Breast epithelium (tissue), 4 donors: ENCODE measurements at regions not wholly inside any gene's neighbourhood (a gene's known extent, or its start where the extent isn't known, plus 50 kb on each side); places are given as distances from the start of the nearest gene placed in this dataset.

Source experiments
- DNase-seq, 2 donors: peaks; one replicate each; pipeline ENCODE4 v3.0.0-alpha.2; 2019; ENCODE audit warnings: low spot score in 2 of 2
- H3K27ac ChIP-seq, 2 donors: fragments of 200-600 bp; sonication (generic) in 1 of 2; one replicate each; pipeline ENCODE4 v1.5.1; 2016 to 2019; ENCODE audit warnings: mild to moderate bottlenecking in 1 of 2
- H3K27me3 ChIP-seq, 2 donors: fragments of 200-600 bp; sonication (generic) in 1 of 2; one replicate each; pipeline versions ENCODE4 v1.5.1 to v1.6.0; 2017 to 2019; ENCODE audit warnings: control low read depth in 1 of 2, mild to moderate bottlenecking in 1 of 2
- H3K36me3 ChIP-seq: fragments of 200-600 bp; one replicate; pipeline ENCODE4 v1.5.1; 2019
- H3K4me1 ChIP-seq, 2 donors: fragments of 200-600 bp; sonication (generic); one replicate each; pipeline ENCODE4 v1.5.1; 2016 to 2019; ENCODE audit warnings: control low read depth in 1 of 2
- H3K4me3 ChIP-seq, 3 donors: fragments of 200-600 bp; sonication (generic); 1 replicate in 2 of 3; 2 replicates in 1 of 3; pipeline ENCODE4 v1.5.1; 2016 to 2019; ENCODE audit warnings: mild to moderate bottlenecking in 3 of 3, moderate library complexity in 2 of 3
- H3K9me3 ChIP-seq, 2 donors: fragments of 200-600 bp; sonication (generic) in 1 of 2; one replicate each; pipeline ENCODE4 v1.5.1; 2016 to 2019; ENCODE audit warnings: control low read depth in 1 of 2
- POLR2A ChIP-seq: fragments of 450-650 bp; IDR thresholded peaks from one replicate; pipeline ENCODE4 v1.6.1; 2016; ENCODE audit warnings: antibody characterized with exemption, mild to moderate bottlenecking, moderate library complexity
- POLR2AphosphoS5 ChIP-seq, 3 donors: sonication (generic); formaldehyde crosslinking; IDR thresholded peaks; one replicate each; pipeline ENCODE4 v1.6.1; 2017; ENCODE audit warnings: antibody characterized with exemption in 3 of 3
- intact Hi-C: fragments of 100-400 bp; cut with DNase I; formaldehyde crosslinking; loops from one replicate; pipeline ENCODE4 v1.15.1; 2023; ENCODE audit warnings: low total_unique reads
- TF ChIP-seq, protein P1 (sequence below), 3 donors: fragments of 450-650 bp; IDR thresholded peaks; one replicate each; pipeline ENCODE4 v1.5.1; 2016 to 2017; ENCODE audit warnings: antibody characterized with exemption in 3 of 3, mild to moderate bottlenecking in 3 of 3, moderate library complexity in 3 of 3

DNA sequence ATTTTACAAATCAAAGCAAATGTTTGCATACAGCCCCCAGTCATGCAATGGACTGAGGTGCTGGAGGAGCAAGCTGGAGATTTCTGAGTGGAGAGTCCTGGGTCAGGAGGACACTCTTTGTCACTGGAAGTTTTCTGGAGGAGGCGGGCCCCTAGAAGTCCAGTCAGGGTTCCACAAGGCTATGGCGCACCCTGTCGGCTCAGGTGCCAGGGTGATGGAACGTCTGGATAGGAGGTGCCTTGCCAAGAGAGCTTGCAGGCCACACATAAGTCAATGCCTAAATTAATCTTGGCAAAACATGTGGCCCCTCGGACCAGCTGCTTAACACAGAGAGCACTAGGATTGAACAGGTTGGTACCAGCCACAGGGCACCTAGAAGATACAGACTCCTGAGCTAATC, 174.7 kb upstream of the CADM1 start:
- intact Hi-C loops = no loop called here
- Histone ChIP-seq H3K4me1 (no peaks in the 10 kb centered on the region), H3K36me3 (no peaks in the 10 kb centered on the region), H3K27me3 (no peaks in the 10 kb centered on the region), H3K4me3 (no peak overlapping the region), H3K9me3 (no peaks in the 10 kb centered on the region), H3K27ac (no peak overlapping the region)
- DNase-seq = no peak
- TF ChIP-seq POLR2A (no peak), POLR2AphosphoS5 (IDR thresholded peaks at IDR 0.05) (no peak)
- TF ChIP-seq, protein P1, sequence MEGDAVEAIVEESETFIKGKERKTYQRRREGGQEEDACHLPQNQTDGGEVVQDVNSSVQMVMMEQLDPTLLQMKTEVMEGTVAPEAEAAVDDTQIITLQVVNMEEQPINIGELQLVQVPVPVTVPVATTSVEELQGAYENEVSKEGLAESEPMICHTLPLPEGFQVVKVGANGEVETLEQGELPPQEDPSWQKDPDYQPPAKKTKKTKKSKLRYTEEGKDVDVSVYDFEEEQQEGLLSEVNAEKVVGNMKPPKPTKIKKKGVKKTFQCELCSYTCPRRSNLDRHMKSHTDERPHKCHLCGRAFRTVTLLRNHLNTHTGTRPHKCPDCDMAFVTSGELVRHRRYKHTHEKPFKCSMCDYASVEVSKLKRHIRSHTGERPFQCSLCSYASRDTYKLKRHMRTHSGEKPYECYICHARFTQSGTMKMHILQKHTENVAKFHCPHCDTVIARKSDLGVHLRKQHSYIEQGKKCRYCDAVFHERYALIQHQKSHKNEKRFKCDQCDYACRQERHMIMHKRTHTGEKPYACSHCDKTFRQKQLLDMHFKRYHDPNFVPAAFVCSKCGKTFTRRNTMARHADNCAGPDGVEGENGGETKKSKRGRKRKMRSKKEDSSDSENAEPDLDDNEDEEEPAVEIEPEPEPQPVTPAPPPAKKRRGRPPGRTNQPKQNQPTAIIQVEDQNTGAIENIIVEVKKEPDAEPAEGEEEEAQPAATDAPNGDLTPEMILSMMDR (IDR thresholded peaks at IDR 0.05) = no peak

DNA sequence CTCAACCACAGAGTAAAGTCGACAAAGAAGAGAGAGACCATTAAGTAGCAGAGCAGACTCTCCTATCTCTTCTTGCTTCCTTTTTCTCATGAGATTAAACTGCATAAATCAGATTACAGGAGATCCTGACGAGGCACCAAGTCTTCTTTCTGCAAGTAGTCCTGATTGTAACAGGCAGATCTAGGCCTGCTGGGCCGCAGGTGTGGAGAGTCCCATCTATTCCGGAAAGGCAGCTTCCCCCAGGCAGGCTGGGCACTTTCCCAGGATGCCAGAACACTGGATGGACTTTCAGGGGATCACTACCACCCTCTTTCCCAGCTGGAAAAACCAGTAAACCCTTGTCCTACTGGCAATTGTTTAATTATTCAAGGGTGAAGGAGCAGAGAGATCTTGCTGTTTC, 173.0 kb upstream of the CADM1 start:
- intact Hi-C loops = no loop called here
- DNase-seq = no peak

DNA sequence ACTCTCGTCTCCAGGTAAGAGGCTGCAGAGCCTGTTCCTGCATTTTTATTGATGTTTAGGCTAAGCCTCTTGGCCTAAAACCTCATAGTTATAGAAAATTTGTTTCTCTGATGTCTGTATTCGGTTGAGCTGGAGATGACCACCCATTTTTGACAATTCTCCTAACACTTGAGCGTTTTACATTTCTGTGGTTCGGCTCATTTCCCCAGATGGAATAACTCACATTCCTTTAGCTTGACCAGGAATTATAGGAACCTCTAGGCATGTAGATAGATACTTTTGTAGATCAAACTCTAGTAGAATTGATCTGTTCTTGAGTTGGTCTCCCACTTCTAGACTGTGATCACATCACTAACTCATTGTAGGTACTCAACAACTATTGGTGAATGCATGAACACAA, 172.6 kb upstream of the CADM1 start:
- Histone ChIP-seq H3K27ac (no peak overlapping the region), H3K36me3 (no peaks in the 10 kb centered on the region), H3K4me3 (no peak overlapping the region), H3K27me3 (no peaks in the 10 kb centered on the region), H3K9me3 (no peaks in the 10 kb centered on the region), H3K4me1 (no peaks in the 10 kb centered on the region)
- DNase-seq = no peak
- intact Hi-C loops = no loop called here
- no peak for TF ChIP-seq POLR2AphosphoS5 (IDR thresholded peaks at IDR 0.05)
- no peak for TF ChIP-seq POLR2A
- TF ChIP-seq, protein P1 (IDR thresholded peaks at IDR 0.05) = no peak

More for the DNA sequence above, 173.0 kb upstream of the CADM1 start:
- Histone ChIP-seq H3K4me3 (no peak overlapping the region), H3K36me3 (no peaks in the 10 kb centered on the region), H3K27ac (no peak overlapping the region), H3K9me3 (no peaks in the 10 kb centered on the region), H3K4me1 (no peaks in the 10 kb centered on the region), H3K27me3 (no peaks in the 10 kb centered on the region)
- TF ChIP-seq POLR2A (no peak), POLR2AphosphoS5 (IDR thresholded peaks at IDR 0.05) (no peak)
- TF ChIP-seq, protein P1 (IDR thresholded peaks at IDR 0.05) = no peak

DNA sequence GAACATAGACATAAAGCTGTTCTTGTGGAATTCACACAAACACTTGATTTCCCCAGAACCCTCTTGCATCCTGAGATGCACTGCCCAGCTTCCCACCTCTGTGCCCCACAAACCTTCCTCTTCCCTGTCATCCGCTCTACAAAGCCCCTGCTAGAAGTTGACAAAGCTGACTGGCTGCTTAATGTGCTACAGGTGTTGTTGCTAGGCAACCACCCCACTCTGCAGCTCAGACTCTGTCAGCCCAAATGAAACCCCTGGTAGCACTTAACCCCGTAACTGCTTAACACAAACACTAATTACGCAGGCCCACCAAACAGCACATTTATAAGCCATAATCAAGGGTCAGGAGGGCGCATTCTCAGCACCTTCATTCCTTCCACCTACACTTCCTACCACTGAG, 172.0 kb upstream of the CADM1 start:
- no peak for DNase-seq
- Histone ChIP-seq H3K9me3 (no peaks in the 10 kb centered on the region), H3K36me3 (no peaks in the 10 kb centered on the region), H3K27ac (no peak overlapping the region), H3K27me3 (no peaks in the 10 kb centered on the region), H3K4me1 (no peaks in the 10 kb centered on the region), H3K4me3 (no peak overlapping the region)
- intact Hi-C loops = no loop called here
- TF ChIP-seq, protein P1 (IDR thresholded peaks at IDR 0.05) = no peak
- TF ChIP-seq POLR2AphosphoS5 (IDR thresholded peaks at IDR 0.05) (no peak), POLR2A (no peak)

DNA sequence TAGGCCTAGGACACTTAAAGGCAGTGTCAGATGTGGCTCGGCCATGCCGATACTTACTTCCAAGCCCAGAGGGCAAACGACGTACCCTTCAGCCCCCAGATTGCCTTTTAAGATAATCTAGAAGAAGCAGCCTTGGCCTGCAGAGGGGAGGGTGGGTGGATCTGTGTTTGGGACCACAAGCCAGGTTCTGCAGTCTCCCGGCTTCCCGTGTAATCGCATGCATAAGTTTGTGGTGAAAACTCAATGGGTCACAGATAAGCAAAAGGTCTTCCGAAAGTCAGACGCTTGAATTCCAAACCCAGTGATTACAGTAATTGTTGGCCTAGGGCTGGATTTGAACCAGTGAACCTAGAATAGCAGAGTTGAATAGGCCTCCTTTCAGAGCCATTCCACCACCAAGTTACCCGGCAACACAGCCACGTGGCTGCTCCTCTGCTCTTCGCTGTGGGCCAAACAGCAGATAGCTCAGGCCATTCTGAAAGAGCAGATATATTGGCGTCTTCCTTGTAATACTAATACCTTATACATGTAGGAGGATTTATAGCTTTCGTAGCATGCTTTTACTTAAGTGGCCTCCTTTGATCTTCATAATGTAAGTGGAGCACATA, 170.8 kb upstream of the CADM1 start:
- intact Hi-C loops = no loop called here
- TF ChIP-seq POLR2AphosphoS5 (IDR thresholded peaks at IDR 0.05) = no peak
- no peaks in the 10 kb centered on the region for H3K4me1 ChIP-seq
- H3K9me3 ChIP-seq = no peaks in the 10 kb centered on the region
- no peaks in the 10 kb centered on the region for H3K27me3 ChIP-seq
- no peak overlapping the region for H3K4me3 ChIP-seq
- no peak for DNase-seq
- no peak overlapping the region for H3K27ac ChIP-seq
- no peaks in the 10 kb centered on the region for H3K36me3 ChIP-seq
